Large intestine (tissue), 3 donors: ENCODE measurements at regions not wholly inside any gene's neighbourhood (a gene's known extent, or its start where the extent isn't known, plus 50 kb on each side); places are given as distances from the start of the nearest gene placed in this dataset.

Experiments
- DNase-seq, 2 donors: peaks; one replicate each; pipeline versions ENCODE4 v3.0.0 to v3.0.0-alpha.2; 2013
- H3K27ac ChIP-seq: one replicate; pipeline ENCODE4 v1.5.1; 2013; ENCODE audit warnings: low read length
- H3K27me3 ChIP-seq: 2 replicates; pipeline ENCODE4 v1.6.1; 2013; ENCODE audit warnings: low read length; ENCODE audit not compliant: control insufficient read depth, insufficient read depth
- H3K36me3 ChIP-seq: 2 replicates; pipeline ENCODE4 v1.6.1; 2013; ENCODE audit warnings: low read length; ENCODE audit not compliant: control insufficient read depth, insufficient read depth
- H3K4me1 ChIP-seq: one replicate; pipeline ENCODE4 v1.6.1; 2013; ENCODE audit warnings: low read length; ENCODE audit not compliant: control insufficient read depth, insufficient read depth
- H3K4me3 ChIP-seq: one replicate; pipeline ENCODE4 v1.5.1; 2013; ENCODE audit warnings: low read length
- H3K9me3 ChIP-seq: one replicate; pipeline ENCODE4 v1.6.1; 2013; ENCODE audit warnings: mild to moderate bottlenecking, low read depth, low read length, moderate library complexity; ENCODE audit not compliant: control insufficient read depth
- WGBS: methylation state at CpG from one replicate; pipeline ENCODE4 v1.1.5; 2013; ENCODE audit warnings: low lambda C conversion rate; ENCODE audit not compliant: insufficient coverage; 5-methylcytosine and 5-hydroxymethylcytosine counted together

DNA sequence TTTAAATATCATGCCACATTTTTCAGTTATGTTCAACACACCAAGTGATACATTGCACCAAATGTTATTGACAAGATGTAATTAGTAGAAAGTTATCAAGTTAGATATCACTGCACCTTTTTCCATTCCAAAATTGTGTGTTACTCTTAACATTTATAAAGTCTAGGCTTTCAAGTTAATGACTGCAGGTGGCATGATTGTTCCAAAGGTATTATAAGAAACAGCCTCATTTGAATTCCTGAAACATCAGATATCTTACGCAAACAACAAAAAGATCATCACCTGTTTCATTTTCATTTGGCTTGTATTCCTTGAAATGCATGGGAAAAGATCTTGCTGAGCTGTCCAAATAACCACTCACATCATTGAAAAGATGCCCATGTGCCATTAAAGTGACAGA is 1528.2 kb upstream of the ZEB2 start:
- Histone ChIP-seq H3K9me3 (no peaks in the 10 kb centered on the region), H3K36me3 (no peaks in the 10 kb centered on the region), H3K27ac (no peak overlapping the region), H3K27me3 (no peaks in the 10 kb centered on the region), H3K4me1 (no peaks in the 10 kb centered on the region), H3K4me3 (no peak overlapping the region)
- DNase-seq = no peak
- no CpG with 5 or more reads among the region's 1 CpG for WGBS

GRCh38 chr2:146041274-146041910 is 1521.5 kb upstream of the ZEB2 start:
- no peak for DNase-seq
- H3K4me1 ChIP-seq = no peaks in the 10 kb centered on the region
- no peaks in the 10 kb centered on the region for H3K27me3 ChIP-seq
- H3K36me3 ChIP-seq = no peaks in the 10 kb centered on the region
- no peak overlapping the region for H3K27ac ChIP-seq
- no peaks in the 10 kb centered on the region for H3K9me3 ChIP-seq
- WGBS = no CpG with 5 or more reads among the region's 8 CpGs
- H3K4me3 ChIP-seq = no peak overlapping the region

- H3K36me3 ChIP-seq = no peaks in the 10 kb centered on the region
- WGBS = no CpG with 5 or more reads among the region's 3 CpGs
Observed at GRCh38 chr2:146040051-146040450, 1520.1 kb upstream of the ZEB2 start.

DNA sequence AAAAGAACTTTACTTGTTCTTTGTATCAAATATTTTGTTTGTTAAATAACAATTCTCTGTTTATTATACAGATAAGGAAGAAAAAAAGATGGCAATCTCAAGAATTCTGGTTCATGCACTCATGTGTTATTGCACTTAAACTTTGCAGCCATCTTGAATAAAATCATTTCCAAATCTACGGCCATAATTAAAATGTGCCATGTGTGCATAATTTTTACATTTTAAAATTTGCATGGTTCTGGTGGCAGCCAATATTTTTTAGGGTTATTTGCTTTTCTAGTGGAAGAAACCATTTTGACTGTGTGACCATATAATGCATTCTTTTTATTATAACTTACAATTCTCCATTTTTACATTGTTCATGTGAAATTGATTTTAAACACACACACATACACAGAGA is 1518.1 kb upstream of the ZEB2 start:
- H3K9me3 ChIP-seq = no peaks in the 10 kb centered on the region
- 100% methylated on average over 1 of the region's 1 CpG for WGBS
- no peaks in the 10 kb centered on the region for H3K27me3 ChIP-seq
- no peak overlapping the region for H3K4me3 ChIP-seq
- H3K27ac ChIP-seq = no peak overlapping the region
- no peaks in the 10 kb centered on the region for H3K4me1 ChIP-seq
- no peaks in the 10 kb centered on the region for H3K36me3 ChIP-seq
- no peak for DNase-seq

More at GRCh38 chr2:146040051-146040450, 1520.1 kb upstream of the ZEB2 start:
- H3K4me1 ChIP-seq = no peaks in the 10 kb centered on the region
- H3K27ac ChIP-seq = no peak overlapping the region
- no peak for DNase-seq
- no peaks in the 10 kb centered on the region for H3K9me3 ChIP-seq
- H3K27me3 ChIP-seq = no peaks in the 10 kb centered on the region
- H3K4me3 ChIP-seq = no peak overlapping the region

DNA sequence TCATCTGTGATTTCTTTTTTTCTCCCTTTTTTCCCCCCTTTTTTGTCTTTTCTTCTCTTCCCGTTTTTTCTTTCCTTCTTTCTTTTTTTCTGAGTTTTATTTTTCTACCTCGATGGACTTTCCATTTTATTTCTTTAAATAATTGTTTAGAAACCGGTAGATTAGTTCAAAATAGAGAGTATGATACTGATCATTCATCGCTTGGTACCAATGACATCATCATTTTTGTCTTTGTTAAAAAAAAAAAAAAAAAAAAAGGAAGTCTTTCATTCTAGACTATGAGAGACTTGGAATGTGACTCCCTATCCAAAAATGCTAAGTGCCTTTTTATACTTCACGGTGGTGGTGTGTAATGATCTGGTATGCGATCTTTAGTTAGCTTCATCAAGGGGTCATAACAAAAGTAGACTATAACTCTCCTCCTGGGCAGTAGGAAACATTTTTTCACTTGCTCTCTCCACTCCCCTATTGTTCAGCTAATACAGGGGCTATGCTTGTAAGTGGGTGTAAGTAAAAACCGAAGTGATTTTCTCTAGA is 1517.5 kb upstream of the ZEB2 start:
- no peaks in the 10 kb centered on the region for H3K9me3 ChIP-seq
- 97% methylated on average over 3 of the region's 7 CpGs for WGBS
- H3K27ac ChIP-seq = no peak overlapping the region
- no peaks in the 10 kb centered on the region for H3K27me3 ChIP-seq
- no peak overlapping the region for H3K4me3 ChIP-seq
- DNase-seq = no peak
- no peaks in the 10 kb centered on the region for H3K36me3 ChIP-seq
- no peaks in the 10 kb centered on the region for H3K4me1 ChIP-seq

DNA sequence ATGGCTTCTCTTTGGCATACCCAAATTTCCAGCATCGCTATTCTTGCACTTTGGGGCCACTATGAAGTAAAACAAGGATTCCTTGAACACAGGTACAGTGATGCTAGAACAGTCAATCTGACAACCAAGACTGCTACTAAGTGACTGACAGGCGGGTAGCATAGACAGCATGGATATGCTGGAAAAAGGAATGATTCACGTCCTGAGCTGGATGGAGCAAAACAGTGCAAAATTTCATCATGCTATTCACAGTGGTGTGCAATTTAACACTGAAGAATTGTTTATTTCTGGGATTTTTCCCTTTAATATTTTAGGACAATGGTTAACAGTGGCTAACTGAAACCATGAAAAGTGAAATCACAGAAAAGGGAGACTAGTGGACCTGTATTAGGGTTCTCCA is 1511.2 kb upstream of the ZEB2 start:
- H3K27ac ChIP-seq = no peak overlapping the region
- H3K9me3 ChIP-seq = no peaks in the 10 kb centered on the region
- H3K4me1 ChIP-seq = no peaks in the 10 kb centered on the region
- H3K27me3 ChIP-seq = no peaks in the 10 kb centered on the region
- DNase-seq = no peak
- WGBS = 92% methylated on average over 2 of the region's 3 CpGs
- no peak overlapping the region for H3K4me3 ChIP-seq
- H3K36me3 ChIP-seq = no peaks in the 10 kb centered on the region

- Histone ChIP-seq H3K4me3 (no peak overlapping the region), H3K27ac (no peak overlapping the region), H3K9me3 (no peaks in the 10 kb centered on the region), H3K27me3 (no peaks in the 10 kb centered on the region), H3K4me1 (no peaks in the 10 kb centered on the region), H3K36me3 (no peaks in the 10 kb centered on the region)
- no CpG with 5 or more reads among the region's 2 CpGs for WGBS
- DNase-seq = no peak
Observed at GRCh38 chr2:146027156-146027555, 1507.2 kb upstream of the ZEB2 start.

DNA sequence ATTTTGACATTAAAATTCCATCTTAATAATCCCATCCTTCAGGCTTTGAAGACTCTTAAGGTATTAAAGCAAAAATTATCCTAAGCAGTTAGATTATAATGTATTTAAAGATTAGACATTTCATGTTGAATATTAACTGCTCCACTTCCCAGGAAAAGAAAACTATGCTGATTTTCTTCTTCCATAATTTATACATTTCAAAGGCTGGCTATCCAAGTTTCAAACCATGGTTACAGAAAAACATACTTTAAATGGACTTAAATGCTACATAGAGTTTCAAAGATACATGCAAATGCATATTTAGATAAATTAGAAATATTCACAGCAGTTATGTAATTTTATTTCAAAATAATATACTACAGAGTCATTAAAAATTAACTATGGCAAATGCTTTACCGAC is 1505.6 kb upstream of the ZEB2 start:
- H3K27me3 ChIP-seq = no peaks in the 10 kb centered on the region
- no peak for DNase-seq
- no peaks in the 10 kb centered on the region for H3K9me3 ChIP-seq
- no peak overlapping the region for H3K4me3 ChIP-seq
- no peaks in the 10 kb centered on the region for H3K4me1 ChIP-seq
- WGBS = 89% methylated on average over 1 of the region's 1 CpG
- no peaks in the 10 kb centered on the region for H3K36me3 ChIP-seq
- no peak overlapping the region for H3K27ac ChIP-seq

DNA sequence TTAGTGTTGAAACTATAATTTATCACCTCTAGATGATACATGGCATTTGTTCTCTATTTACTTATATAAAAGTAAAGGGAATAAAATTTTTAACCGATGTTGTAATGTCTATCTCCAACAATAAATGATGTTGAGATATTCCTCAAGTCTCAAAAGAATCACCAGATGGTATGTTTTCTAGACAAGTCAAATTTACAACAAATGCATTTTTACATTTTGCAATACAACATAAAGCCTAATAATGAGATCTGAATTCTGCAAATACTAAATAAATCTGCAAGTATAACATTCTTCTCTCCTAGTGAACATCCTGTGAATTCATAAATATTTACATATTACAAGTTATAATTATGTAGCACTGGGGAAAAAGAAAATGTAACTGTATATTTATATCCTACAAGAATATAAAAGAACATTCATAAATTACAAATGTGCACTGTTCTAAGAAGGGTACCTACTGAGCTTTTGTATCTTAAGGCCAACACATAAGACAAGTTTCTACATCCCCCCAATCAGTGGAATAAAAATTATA is 1504.4 kb upstream of the ZEB2 start:
- H3K36me3 ChIP-seq = no peaks in the 10 kb centered on the region
- no peaks in the 10 kb centered on the region for H3K9me3 ChIP-seq
- no peaks in the 10 kb centered on the region for H3K4me1 ChIP-seq
- no peaks in the 10 kb centered on the region for H3K27me3 ChIP-seq
- H3K4me3 ChIP-seq = no peak overlapping the region
- DNase-seq = no peak
- 100% methylated on average over 1 of the region's 1 CpG for WGBS
- no peak overlapping the region for H3K27ac ChIP-seq

DNA sequence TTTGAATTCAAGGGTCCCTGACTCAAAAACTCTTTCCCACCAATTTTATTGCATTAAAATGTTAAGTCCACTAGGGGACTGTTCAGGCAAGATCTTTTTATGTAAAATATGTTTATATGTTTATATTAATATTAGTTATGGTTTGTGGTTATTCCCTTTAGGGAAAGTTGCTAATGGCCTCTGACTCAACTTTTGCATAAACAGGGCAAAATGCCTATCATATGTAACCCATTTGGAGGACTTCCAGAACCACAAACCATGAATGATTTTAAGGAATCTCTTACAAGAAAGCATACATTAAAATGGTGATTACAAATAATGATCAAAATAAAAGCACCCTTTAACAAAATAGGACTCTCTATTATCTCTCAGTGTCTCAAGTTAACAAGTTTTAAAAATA is 1484.5 kb upstream of the ZEB2 start:
- no peaks in the 10 kb centered on the region for H3K4me1 ChIP-seq
- no peaks in the 10 kb centered on the region for H3K27me3 ChIP-seq
- H3K9me3 ChIP-seq = no peaks in the 10 kb centered on the region
- no peak overlapping the region for H3K27ac ChIP-seq
- H3K36me3 ChIP-seq = no peaks in the 10 kb centered on the region
- H3K4me3 ChIP-seq = no peak overlapping the region
- no peak for DNase-seq

DNA sequence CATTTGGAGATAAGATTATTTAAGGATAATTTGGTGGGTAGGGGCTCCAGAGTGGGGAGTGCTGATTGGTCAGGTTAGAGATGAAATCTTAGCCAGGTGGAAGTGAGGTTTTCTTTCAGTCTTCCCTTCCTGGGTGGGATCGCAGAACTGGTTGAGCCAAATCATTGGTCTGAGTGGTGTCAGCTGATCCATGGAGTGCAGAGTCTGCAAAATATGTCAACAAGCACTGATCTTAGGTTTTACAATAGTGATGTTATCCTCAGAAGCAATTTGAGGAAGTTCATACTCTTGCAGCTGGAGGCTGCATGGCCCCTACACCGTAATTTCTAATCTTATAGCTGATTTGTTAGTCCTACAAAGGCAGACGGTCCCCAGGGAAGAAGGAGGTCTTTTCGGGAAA is 1483.4 kb upstream of the ZEB2 start:
- no peaks in the 10 kb centered on the region for H3K27me3 ChIP-seq
- DNase-seq = no peak
- H3K4me3 ChIP-seq = no peak overlapping the region
- no peaks in the 10 kb centered on the region for H3K4me1 ChIP-seq
- no peaks in the 10 kb centered on the region for H3K9me3 ChIP-seq
- no peak overlapping the region for H3K27ac ChIP-seq
- WGBS = 67% methylated on average over 1 of the region's 4 CpGs
- no peaks in the 10 kb centered on the region for H3K36me3 ChIP-seq
